Panc1 (cell line): ENCODE measurements at regions not wholly inside any gene's neighbourhood (a gene's known extent, or its start where the extent isn't known, plus 50 kb on each side); places are given as distances from the start of the nearest gene placed in this dataset.

Experiments used
- ATAC-seq: fragments of 200-7000 bp; cut with Tn5 transposase; 2 replicates; pipeline ENCODE4 v1.9.1; 2020; ENCODE audit warnings: mild to moderate bottlenecking, moderate library complexity
- BruUV-seq: library from RNA; stranded (reverse); fragments of 400-500 nt; replicated peaks from 2 replicates; lab custom pipeline; 2021; lab: Mats Ljungman, UMichigan
- CTCF ChIA-PET: fragments of 300-600 bp; sonication (Branson Sonifier 250); formaldehyde crosslinking; loops from one replicate; lab custom pipeline; 2022; ENCODE audit warnings: antibody characterized with exemption; lab: Charles Lee
- POLR2A ChIA-PET: fragments of 300-600 bp; sonication (Branson Sonifier 250); formaldehyde crosslinking; loops from one replicate; lab custom pipeline; 2022; ENCODE audit warnings: antibody characterized with exemption; lab: Charles Lee
- DNase-seq: peaks from one replicate; pipeline ENCODE4 v3.0.0-alpha.2; 2010; ENCODE audit warnings: low read depth, low spot score
- H3K27ac ChIP-seq: 2 replicates; pipeline ENCODE4 v1.5.1; 2011; ENCODE audit warnings: mild to moderate bottlenecking, low read length, inconsistent platforms
- H3K27me3 ChIP-seq: fragments of 200-500 bp; sonication (Bioruptor generic); 2 replicates; pipeline ENCODE4 v1.6.0; 2014; ENCODE audit warnings: low read length, inconsistent platforms; ENCODE audit not compliant: control insufficient read depth, insufficient read depth
- H3K36me3 ChIP-seq: fragments of 200-500 bp; sonication (Bioruptor generic); 2 replicates; pipeline ENCODE4 v1.5.1; 2014; ENCODE audit warnings: inconsistent platforms, mild to moderate bottlenecking, low read length, moderate library complexity; ENCODE audit not compliant: control insufficient read depth, insufficient read depth
- H3K4me1 ChIP-seq: 2 replicates; pipeline ENCODE4 v1.5.1; 2011; ENCODE audit warnings: inconsistent platforms, mild to moderate bottlenecking, low read length, moderate library complexity; ENCODE audit not compliant: control insufficient read depth, insufficient read depth
- H3K4me3 ChIP-seq, 2 experiments: 2 replicates each; pipeline ENCODE4 v1.5.1; 2011 to 2012; ENCODE audit warnings: low read depth in 2 of 2, low read length in 2 of 2, mild to moderate bottlenecking in 2 of 2, inconsistent platforms in 1 of 2, moderate library complexity in 1 of 2
- H3K9me3 ChIP-seq: fragments of 200-500 bp; sonication (Bioruptor generic); 2 replicates; pipeline ENCODE4 v1.5.1; 2014; ENCODE audit warnings: low read depth, mild to moderate bottlenecking, inconsistent platforms, low read length, moderate library complexity; ENCODE audit not compliant: control insufficient read depth, insufficient read depth
- POLR2AphosphoS5 ChIP-seq: IDR thresholded peaks from 2 replicates; pipeline ENCODE4 v1.6.1; 2012; ENCODE audit warnings: mild to moderate bottlenecking, low read depth, low read length, moderate library complexity
- SIN3A ChIP-seq: IDR thresholded peaks from 2 replicates; pipeline ENCODE4 v1.6.1; 2012; ENCODE audit warnings: low read depth, mild to moderate bottlenecking, low read length, moderate library complexity, borderline replicate concordance; ENCODE audit not compliant: insufficient read depth
- TCF7L2 ChIP-seq: IDR thresholded peaks from 2 replicates; pipeline ENCODE4 v1.6.1; 2011; ENCODE audit warnings: mild to moderate bottlenecking, low read depth, low read length, inconsistent platforms
- in situ Hi-C: cut with HindIII; loops from 2 replicates; pipeline ENCODE4 v1.10.0; 2016; ENCODE audit warnings: low sequenced_read_pairs, low pct_unique_long_range_greater_than_20kb
- intact Hi-C: fragments of 100-400 bp; cut with micrococcal nuclease; formaldehyde crosslinking; loops from one replicate; pipeline ENCODE4 v1.10.0; 2022; ENCODE audit not compliant: unreplicated experiment
- TF ChIP-seq, protein P1 (sequence below): fragments of 450-650 bp; IDR thresholded peaks from 2 replicates; pipeline ENCODE4 v1.5.1; 2017; ENCODE audit warnings: mild to moderate bottlenecking
- TF ChIP-seq, protein P2 (sequence below), 2 experiments: IDR thresholded peaks; 2 replicates each; pipeline ENCODE4 v1.6.1; 2011 to 2012; ENCODE audit warnings: low read depth in 2 of 2, control low read depth in 1 of 2, low read length in 1 of 2, mild to moderate bottlenecking in 1 of 2, moderate library complexity in 1 of 2; ENCODE audit not compliant: insufficient read depth in 1 of 2

DNA sequence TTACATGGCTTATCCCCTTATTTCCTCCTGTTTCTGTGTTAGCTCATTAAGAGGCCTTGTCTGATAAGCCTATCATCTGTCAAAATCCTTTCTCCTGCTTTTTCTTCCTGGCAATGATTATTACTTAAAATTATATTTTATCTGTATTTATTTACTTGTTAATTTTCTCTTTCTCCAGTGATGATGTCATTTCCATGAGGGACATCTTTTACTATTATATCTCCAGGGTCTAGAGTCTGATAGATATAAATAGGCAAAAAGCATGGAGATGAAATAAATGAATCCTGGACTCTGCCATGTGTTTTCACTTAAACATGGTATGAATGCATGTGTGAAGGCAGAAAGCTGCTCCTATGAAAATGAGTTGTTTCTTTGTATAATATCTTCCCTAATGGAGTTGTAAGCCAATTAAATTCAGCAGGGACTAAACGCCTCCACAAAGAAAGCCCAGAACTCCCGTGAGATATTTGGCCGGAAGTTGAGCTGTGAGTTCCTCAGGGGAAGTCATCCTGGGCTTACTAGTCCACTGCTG lies 375.2 kb downstream of the TUSC7 start:
- intact Hi-C loops: no loop called here
- no peaks in the 10 kb centered on the region for H3K4me1 ChIP-seq
- H3K9me3 ChIP-seq: no peaks in the 10 kb centered on the region
- ChIA-PET POLR2A (no interaction called here), CTCF (no interaction called here)
- H3K4me3 ChIP-seq: no peak overlapping the region
- no peak for DNase-seq
- TF ChIP-seq, protein P1, sequence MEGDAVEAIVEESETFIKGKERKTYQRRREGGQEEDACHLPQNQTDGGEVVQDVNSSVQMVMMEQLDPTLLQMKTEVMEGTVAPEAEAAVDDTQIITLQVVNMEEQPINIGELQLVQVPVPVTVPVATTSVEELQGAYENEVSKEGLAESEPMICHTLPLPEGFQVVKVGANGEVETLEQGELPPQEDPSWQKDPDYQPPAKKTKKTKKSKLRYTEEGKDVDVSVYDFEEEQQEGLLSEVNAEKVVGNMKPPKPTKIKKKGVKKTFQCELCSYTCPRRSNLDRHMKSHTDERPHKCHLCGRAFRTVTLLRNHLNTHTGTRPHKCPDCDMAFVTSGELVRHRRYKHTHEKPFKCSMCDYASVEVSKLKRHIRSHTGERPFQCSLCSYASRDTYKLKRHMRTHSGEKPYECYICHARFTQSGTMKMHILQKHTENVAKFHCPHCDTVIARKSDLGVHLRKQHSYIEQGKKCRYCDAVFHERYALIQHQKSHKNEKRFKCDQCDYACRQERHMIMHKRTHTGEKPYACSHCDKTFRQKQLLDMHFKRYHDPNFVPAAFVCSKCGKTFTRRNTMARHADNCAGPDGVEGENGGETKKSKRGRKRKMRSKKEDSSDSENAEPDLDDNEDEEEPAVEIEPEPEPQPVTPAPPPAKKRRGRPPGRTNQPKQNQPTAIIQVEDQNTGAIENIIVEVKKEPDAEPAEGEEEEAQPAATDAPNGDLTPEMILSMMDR: no peak
- TF ChIP-seq, protein P2, sequence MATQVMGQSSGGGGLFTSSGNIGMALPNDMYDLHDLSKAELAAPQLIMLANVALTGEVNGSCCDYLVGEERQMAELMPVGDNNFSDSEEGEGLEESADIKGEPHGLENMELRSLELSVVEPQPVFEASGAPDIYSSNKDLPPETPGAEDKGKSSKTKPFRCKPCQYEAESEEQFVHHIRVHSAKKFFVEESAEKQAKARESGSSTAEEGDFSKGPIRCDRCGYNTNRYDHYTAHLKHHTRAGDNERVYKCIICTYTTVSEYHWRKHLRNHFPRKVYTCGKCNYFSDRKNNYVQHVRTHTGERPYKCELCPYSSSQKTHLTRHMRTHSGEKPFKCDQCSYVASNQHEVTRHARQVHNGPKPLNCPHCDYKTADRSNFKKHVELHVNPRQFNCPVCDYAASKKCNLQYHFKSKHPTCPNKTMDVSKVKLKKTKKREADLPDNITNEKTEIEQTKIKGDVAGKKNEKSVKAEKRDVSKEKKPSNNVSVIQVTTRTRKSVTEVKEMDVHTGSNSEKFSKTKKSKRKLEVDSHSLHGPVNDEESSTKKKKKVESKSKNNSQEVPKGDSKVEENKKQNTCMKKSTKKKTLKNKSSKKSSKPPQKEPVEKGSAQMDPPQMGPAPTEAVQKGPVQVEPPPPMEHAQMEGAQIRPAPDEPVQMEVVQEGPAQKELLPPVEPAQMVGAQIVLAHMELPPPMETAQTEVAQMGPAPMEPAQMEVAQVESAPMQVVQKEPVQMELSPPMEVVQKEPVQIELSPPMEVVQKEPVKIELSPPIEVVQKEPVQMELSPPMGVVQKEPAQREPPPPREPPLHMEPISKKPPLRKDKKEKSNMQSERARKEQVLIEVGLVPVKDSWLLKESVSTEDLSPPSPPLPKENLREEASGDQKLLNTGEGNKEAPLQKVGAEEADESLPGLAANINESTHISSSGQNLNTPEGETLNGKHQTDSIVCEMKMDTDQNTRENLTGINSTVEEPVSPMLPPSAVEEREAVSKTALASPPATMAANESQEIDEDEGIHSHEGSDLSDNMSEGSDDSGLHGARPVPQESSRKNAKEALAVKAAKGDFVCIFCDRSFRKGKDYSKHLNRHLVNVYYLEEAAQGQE (IDR thresholded peaks at IDR 0.05; ENCODE audit: insufficient read depth in 1 of 2, low read depth in 2 of 2, low read length in 1 of 2): no peak
- TF ChIP-seq POLR2AphosphoS5 (no peak), TCF7L2 (no peak), SIN3A (no peak)
- no peak overlapping the region for H3K27ac ChIP-seq
- H3K27me3 ChIP-seq: no peaks in the 10 kb centered on the region
- no TSS peak for BruUV-seq
- in situ Hi-C loops: no loop called here
- no peaks in the 10 kb centered on the region for H3K36me3 ChIP-seq
- ATAC-seq: no peak

DNA sequence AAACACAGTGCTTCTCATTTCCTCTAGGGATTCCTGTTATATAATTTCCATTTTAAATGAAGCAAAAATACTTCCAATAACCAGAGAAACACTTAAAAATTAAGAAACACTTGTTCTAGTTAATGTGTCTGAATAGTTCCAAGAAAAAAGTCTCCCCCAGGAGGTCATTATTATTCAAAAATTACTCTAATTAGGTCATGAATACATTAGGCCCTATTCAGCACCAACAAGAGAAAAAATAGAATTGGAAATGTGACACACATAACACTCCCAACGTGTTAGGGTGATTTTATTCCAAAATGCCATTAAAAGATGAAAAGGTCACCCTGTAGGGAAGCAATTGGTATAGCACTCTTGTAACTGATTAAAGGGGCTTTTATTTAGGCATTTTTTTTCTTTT lies 382.1 kb downstream of the TUSC7 start:
- H3K27ac ChIP-seq: no peak overlapping the region
- no TSS peak for BruUV-seq
- no peaks in the 10 kb centered on the region for H3K9me3 ChIP-seq
- ChIA-PET POLR2A (no interaction called here), CTCF (no interaction called here)
- in situ Hi-C loops (no loop called here), intact Hi-C loops (no loop called here)
- H3K36me3 ChIP-seq: no peaks in the 10 kb centered on the region
- DNase-seq (no peak), ATAC-seq (no peak)
- TF ChIP-seq TCF7L2 (no peak), POLR2AphosphoS5 (no peak), SIN3A (no peak)
- TF ChIP-seq, protein P1: no peak
- TF ChIP-seq, protein P2 (IDR thresholded peaks at IDR 0.05; ENCODE audit: insufficient read depth in 1 of 2, low read depth in 2 of 2, low read length in 1 of 2): no peak
- no peaks in the 10 kb centered on the region for H3K4me1 ChIP-seq
- no peaks in the 10 kb centered on the region for H3K27me3 ChIP-seq
- no peak overlapping the region for H3K4me3 ChIP-seq
